ENCODE measurements at regions not wholly inside any gene's neighbourhood (a gene's known extent, or its start where the extent isn't known, plus 50 kb on each side); places are given as distances from the start of the nearest gene placed in this dataset.

- Histone ChIP-seq H3K9me3 (ENCODE audit: control insufficient read depth in 2 of 2, insufficient read depth in 1 of 2, low read depth in 1 of 2, low read length in 1 of 2) (peaks cover 0 to 3% of the 10 kb centered on the region in 2 donors), H3K36me3 (ENCODE audit: control insufficient read depth in 2 of 2, insufficient read depth in 2 of 2, low read length in 1 of 2) (no peaks in the 10 kb centered on the region), H3K27me3 (ENCODE audit: control insufficient read depth in 1 of 2, insufficient read depth in 2 of 2, low read length in 2 of 2) (no peaks in the 10 kb centered on the region), H3K4me1 (ENCODE audit: control insufficient read depth in 2 of 2, insufficient read depth in 2 of 2, low read length in 1 of 2) (no peaks in the 10 kb centered on the region), H3K27ac (ENCODE audit: low read depth in 2 of 2, low read length in 1 of 2) (no peak overlapping the region), H3K4me3 (ENCODE audit: low read depth in 1 of 2, low read length in 2 of 2) (no peak overlapping the region)
- WGBS, 2 donors, result 63 to 74% methylated on average over 9 of the region's 9 CpGs
Observed at GRCh38 chr14:106813477-106813823, 1287.1 kb downstream of the TMEM121 start.

GRCh38 chr14:106820119-106820518, 1293.7 kb downstream of the TMEM121 start:
- Histone ChIP-seq H3K27me3 (ENCODE audit: control insufficient read depth in 1 of 2, insufficient read depth in 2 of 2, low read length in 2 of 2) (no peaks in the 10 kb centered on the region), H3K9me3 (ENCODE audit: control insufficient read depth in 2 of 2, insufficient read depth in 1 of 2, low read depth in 1 of 2, low read length in 1 of 2) (no peaks in the 10 kb centered on the region), H3K4me3 (ENCODE audit: low read depth in 1 of 2, low read length in 2 of 2) (no peak overlapping the region), H3K27ac (ENCODE audit: low read depth in 2 of 2, low read length in 1 of 2) (no peak overlapping the region), H3K4me1 (ENCODE audit: control insufficient read depth in 2 of 2, insufficient read depth in 2 of 2, low read length in 1 of 2) (no peaks in the 10 kb centered on the region), H3K36me3 (ENCODE audit: control insufficient read depth in 2 of 2, insufficient read depth in 2 of 2, low read length in 1 of 2) (no peaks in the 10 kb centered on the region)
- WGBS, 2 donors, result 86 to 94% methylated on average over 1 of the region's 1 CpG

- Histone ChIP-seq H3K27me3 (ENCODE audit: control insufficient read depth in 1 of 2, insufficient read depth in 2 of 2, low read length in 2 of 2) (no peaks in the 10 kb centered on the region), H3K36me3 (ENCODE audit: control insufficient read depth in 2 of 2, insufficient read depth in 2 of 2, low read length in 1 of 2) (no peaks in the 10 kb centered on the region), H3K27ac (ENCODE audit: low read depth in 2 of 2, low read length in 1 of 2) (no peak overlapping the region)
Observed at GRCh38 chr14:106821119-106821518, 1294.7 kb downstream of the TMEM121 start.

GRCh38 chr14:106822905-106823304, 1296.5 kb downstream of the TMEM121 start:
- Histone ChIP-seq H3K36me3 (ENCODE audit: control insufficient read depth in 2 of 2, insufficient read depth in 2 of 2, low read length in 1 of 2) (no peaks in the 10 kb centered on the region), H3K4me3 (ENCODE audit: low read depth in 1 of 2, low read length in 2 of 2) (no peak overlapping the region), H3K27ac (ENCODE audit: low read depth in 2 of 2, low read length in 1 of 2) (no peak overlapping the region), H3K4me1 (ENCODE audit: control insufficient read depth in 2 of 2, insufficient read depth in 2 of 2, low read length in 1 of 2) (no peaks in the 10 kb centered on the region), H3K27me3 (ENCODE audit: control insufficient read depth in 1 of 2, insufficient read depth in 2 of 2, low read length in 2 of 2) (no peaks in the 10 kb centered on the region), H3K9me3 (ENCODE audit: control insufficient read depth in 2 of 2, insufficient read depth in 1 of 2, low read depth in 1 of 2, low read length in 1 of 2) (no peaks in the 10 kb centered on the region)
- WGBS, 2 donors, result 62 to 67% methylated on average over 7 of the region's 7 CpGs

More at GRCh38 chr14:106821119-106821518, 1294.7 kb downstream of the TMEM121 start:
- H3K4me3 ChIP-seq (ENCODE audit: low read depth in 1 of 2, low read length in 2 of 2), result no peak overlapping the region
- no peaks in the 10 kb centered on the region for H3K4me1 ChIP-seq (ENCODE audit: control insufficient read depth in 2 of 2, insufficient read depth in 2 of 2, low read length in 1 of 2)
- no peaks in the 10 kb centered on the region for H3K9me3 ChIP-seq (ENCODE audit: control insufficient read depth in 2 of 2, insufficient read depth in 1 of 2, low read depth in 1 of 2, low read length in 1 of 2)

- H3K9me3 ChIP-seq (ENCODE audit: control insufficient read depth in 2 of 2, insufficient read depth in 1 of 2, low read depth in 1 of 2, low read length in 1 of 2), result no peaks in the 10 kb centered on the region
- 80 to 83% methylated on average over 7 of the region's 7 CpGs for WGBS, 2 donors
- no peak overlapping the region for H3K4me3 ChIP-seq (ENCODE audit: low read depth in 1 of 2, low read length in 2 of 2)
- H3K36me3 ChIP-seq (ENCODE audit: control insufficient read depth in 2 of 2, insufficient read depth in 2 of 2, low read length in 1 of 2), result no peaks in the 10 kb centered on the region
- no peak overlapping the region for H3K27ac ChIP-seq (ENCODE audit: low read depth in 2 of 2, low read length in 1 of 2)
- no peaks in the 10 kb centered on the region for H3K27me3 ChIP-seq (ENCODE audit: control insufficient read depth in 1 of 2, insufficient read depth in 2 of 2, low read length in 2 of 2)
- no peaks in the 10 kb centered on the region for H3K4me1 ChIP-seq (ENCODE audit: control insufficient read depth in 2 of 2, insufficient read depth in 2 of 2, low read length in 1 of 2)
Observed at GRCh38 chr14:106823552-106823951, 1297.2 kb downstream of the TMEM121 start.

- Histone ChIP-seq H3K27me3 (ENCODE audit: control insufficient read depth in 1 of 2, insufficient read depth in 2 of 2, low read length in 2 of 2) (no peaks in the 10 kb centered on the region), H3K9me3 (ENCODE audit: control insufficient read depth in 2 of 2, insufficient read depth in 1 of 2, low read depth in 1 of 2, low read length in 1 of 2) (no peaks in the 10 kb centered on the region), H3K4me1 (ENCODE audit: control insufficient read depth in 2 of 2, insufficient read depth in 2 of 2, low read length in 1 of 2) (no peaks in the 10 kb centered on the region), H3K36me3 (ENCODE audit: control insufficient read depth in 2 of 2, insufficient read depth in 2 of 2, low read length in 1 of 2) (no peaks in the 10 kb centered on the region), H3K27ac (ENCODE audit: low read depth in 2 of 2, low read length in 1 of 2) (no peak overlapping the region), H3K4me3 (ENCODE audit: low read depth in 1 of 2, low read length in 2 of 2) (no peak overlapping the region)
- WGBS, 2 donors, result 38 to 42% methylated on average over 4 of the region's 4 CpGs
Observed at GRCh38 chr14:106826833-106827369, 1300.5 kb downstream of the TMEM121 start.

GRCh38 chr14:106831322-106831720, 1304.9 kb downstream of the TMEM121 start:
- Histone ChIP-seq H3K4me1 (ENCODE audit: control insufficient read depth in 2 of 2, insufficient read depth in 2 of 2, low read length in 1 of 2) (no peaks in the 10 kb centered on the region), H3K27me3 (ENCODE audit: control insufficient read depth in 1 of 2, insufficient read depth in 2 of 2, low read length in 2 of 2) (no peaks in the 10 kb centered on the region), H3K36me3 (ENCODE audit: control insufficient read depth in 2 of 2, insufficient read depth in 2 of 2, low read length in 1 of 2) (no peaks in the 10 kb centered on the region), H3K4me3 (ENCODE audit: low read depth in 1 of 2, low read length in 2 of 2) (no peak overlapping the region), H3K27ac (ENCODE audit: low read depth in 2 of 2, low read length in 1 of 2) (no peak overlapping the region), H3K9me3 (ENCODE audit: control insufficient read depth in 2 of 2, insufficient read depth in 1 of 2, low read depth in 1 of 2, low read length in 1 of 2) (no peaks in the 10 kb centered on the region)
- 70 to 83% methylated on average over 6 to 11 of the region's 11 CpGs for WGBS, 2 donors

GRCh38 chr14:106837870-106838269, 1311.5 kb downstream of the TMEM121 start:
- Histone ChIP-seq H3K4me1 (ENCODE audit: control insufficient read depth in 2 of 2, insufficient read depth in 2 of 2, low read length in 1 of 2) (no peaks in the 10 kb centered on the region), H3K36me3 (ENCODE audit: control insufficient read depth in 2 of 2, insufficient read depth in 2 of 2, low read length in 1 of 2) (no peaks in the 10 kb centered on the region), H3K27me3 (ENCODE audit: control insufficient read depth in 1 of 2, insufficient read depth in 2 of 2, low read length in 2 of 2) (no peaks in the 10 kb centered on the region), H3K9me3 (ENCODE audit: control insufficient read depth in 2 of 2, insufficient read depth in 1 of 2, low read depth in 1 of 2, low read length in 1 of 2) (no peaks in the 10 kb centered on the region), H3K4me3 (ENCODE audit: low read depth in 1 of 2, low read length in 2 of 2) (no peak overlapping the region), H3K27ac (ENCODE audit: low read depth in 2 of 2, low read length in 1 of 2) (no peak overlapping the region)
- WGBS, 2 donors, result 58 to 75% methylated on average over 4 of the region's 4 CpGs

- no peaks in the 10 kb centered on the region for H3K27me3 ChIP-seq (ENCODE audit: control insufficient read depth in 1 of 2, insufficient read depth in 2 of 2, low read length in 2 of 2)
- no peak overlapping the region for H3K27ac ChIP-seq (ENCODE audit: low read depth in 2 of 2, low read length in 1 of 2)
- no peak overlapping the region for H3K4me3 ChIP-seq (ENCODE audit: low read depth in 1 of 2, low read length in 2 of 2)
- 83 to 85% methylated on average over 18 of the region's 18 CpGs for WGBS, 2 donors
- H3K9me3 ChIP-seq (ENCODE audit: control insufficient read depth in 2 of 2, insufficient read depth in 1 of 2, low read depth in 1 of 2, low read length in 1 of 2), result no peaks in the 10 kb centered on the region
- H3K36me3 ChIP-seq (ENCODE audit: control insufficient read depth in 2 of 2, insufficient read depth in 2 of 2, low read length in 1 of 2), result no peaks in the 10 kb centered on the region
- H3K4me1 ChIP-seq (ENCODE audit: control insufficient read depth in 2 of 2, insufficient read depth in 2 of 2, low read length in 1 of 2), result no peaks in the 10 kb centered on the region
Observed at GRCh38 chr14:106838991-106839769, 1312.8 kb downstream of the TMEM121 start.

- WGBS, 2 donors, result 53 to 64% methylated on average over 2 of the region's 2 CpGs
- Histone ChIP-seq H3K4me3 (ENCODE audit: low read depth in 1 of 2, low read length in 2 of 2) (no peak overlapping the region), H3K27me3 (ENCODE audit: control insufficient read depth in 1 of 2, insufficient read depth in 2 of 2, low read length in 2 of 2) (no peaks in the 10 kb centered on the region), H3K36me3 (ENCODE audit: control insufficient read depth in 2 of 2, insufficient read depth in 2 of 2, low read length in 1 of 2) (no peaks in the 10 kb centered on the region), H3K4me1 (ENCODE audit: control insufficient read depth in 2 of 2, insufficient read depth in 2 of 2, low read length in 1 of 2) (peaks cover 0 to under 1% of the 10 kb centered on the region in 2 donors), H3K9me3 (ENCODE audit: control insufficient read depth in 2 of 2, insufficient read depth in 1 of 2, low read depth in 1 of 2, low read length in 1 of 2) (no peaks in the 10 kb centered on the region), H3K27ac (ENCODE audit: low read depth in 2 of 2, low read length in 1 of 2) (no peak overlapping the region)
Observed at GRCh38 chr14:106840258-106840657, 1313.9 kb downstream of the TMEM121 start.
